Ishikawa (cell line): ENCODE measurements at regions not wholly inside any gene's neighbourhood (a gene's known extent, or its start where the extent isn't known, plus 50 kb on each side); places are given as distances from the start of the nearest gene placed in this dataset.

Experiments
- EGR1 ChIP-seq: IDR thresholded peaks from 2 replicates; pipeline ENCODE4 v1.6.1; 2012
- MAX ChIP-seq: IDR thresholded peaks from 2 replicates; pipeline ENCODE4 v1.6.1; 2012
- REST ChIP-seq: IDR thresholded peaks from 2 replicates; pipeline ENCODE4 v1.6.1; 2012; ENCODE audit warnings: low read depth, mild to moderate bottlenecking
- TAF1 ChIP-seq: IDR thresholded peaks from 2 replicates; pipeline ENCODE4 v1.6.1; 2012; ENCODE audit warnings: low read depth, mild to moderate bottlenecking
- TCF12 ChIP-seq: IDR thresholded peaks from 2 replicates; pipeline ENCODE4 v1.6.1; 2012; ENCODE audit warnings: low read depth
- YY1 ChIP-seq: IDR thresholded peaks from 2 replicates; pipeline ENCODE4 v1.6.1; 2012; ENCODE audit warnings: low read depth

- TF ChIP-seq TAF1 = no peak
- no peak for TF ChIP-seq YY1
- no peak for TF ChIP-seq TCF12
- TF ChIP-seq REST = no peak
- TF ChIP-seq MAX = no peak
- TF ChIP-seq EGR1 = no peak
Observed at GRCh38 chr6:99073223-99073622, 125.5 kb upstream of the FBXL4 start.
